ENCODE measurements at regions not wholly inside any gene's neighbourhood (a gene's known extent, or its start where the extent isn't known, plus 50 kb on each side); places are given as distances from the start of the nearest gene placed in this dataset.

- DNase-seq = no peak
- Histone ChIP-seq H3K9me3 (no peaks in the 10 kb centered on the region), H3K4me1 (no peaks in the 10 kb centered on the region), H3K27ac (no peak overlapping the region), H3K4me3 (no peak overlapping the region), H3K27me3 (no peaks in the 10 kb centered on the region), H3K36me3 (no peaks in the 10 kb centered on the region)
- no peak for TF ChIP-seq POLR2A (IDR thresholded peaks at IDR 0.05)
- TF ChIP-seq CTCF (IDR thresholded peaks at IDR 0.05) = no peak
- no peak for TF ChIP-seq POLR2AphosphoS5 (IDR thresholded peaks at IDR 0.05)
- no peak for TF ChIP-seq EP300 (IDR thresholded peaks at IDR 0.05)
- WGBS, 2 donors = 65 to 89% methylated on average over 2 of the region's 2 CpGs
- intact Hi-C loops (cut with DNase I) = no loop called here
Observed at GRCh38 chr21:19844334-19844733, 1153.9 kb upstream of the NCAM2 start.

- no peak overlapping the region for H3K4me3 ChIP-seq
- 90 to 93% methylated on average over 1 of the region's 1 CpG for WGBS, 2 donors
- intact Hi-C loops (cut with DNase I) = no loop called here
- TF ChIP-seq EP300 (IDR thresholded peaks at IDR 0.05) (no peak), CTCF (IDR thresholded peaks at IDR 0.05) (no peak), POLR2A (IDR thresholded peaks at IDR 0.05) (no peak), POLR2AphosphoS5 (IDR thresholded peaks at IDR 0.05) (no peak)
- no peaks in the 10 kb centered on the region for H3K36me3 ChIP-seq
- no peak overlapping the region for H3K27ac ChIP-seq
- H3K9me3 ChIP-seq = no peaks in the 10 kb centered on the region
- H3K4me1 ChIP-seq = no peaks in the 10 kb centered on the region
- no peaks in the 10 kb centered on the region for H3K27me3 ChIP-seq
- DNase-seq = no peak
Observed at GRCh38 chr21:19850157-19850556, 1148.1 kb upstream of the NCAM2 start.

DNA sequence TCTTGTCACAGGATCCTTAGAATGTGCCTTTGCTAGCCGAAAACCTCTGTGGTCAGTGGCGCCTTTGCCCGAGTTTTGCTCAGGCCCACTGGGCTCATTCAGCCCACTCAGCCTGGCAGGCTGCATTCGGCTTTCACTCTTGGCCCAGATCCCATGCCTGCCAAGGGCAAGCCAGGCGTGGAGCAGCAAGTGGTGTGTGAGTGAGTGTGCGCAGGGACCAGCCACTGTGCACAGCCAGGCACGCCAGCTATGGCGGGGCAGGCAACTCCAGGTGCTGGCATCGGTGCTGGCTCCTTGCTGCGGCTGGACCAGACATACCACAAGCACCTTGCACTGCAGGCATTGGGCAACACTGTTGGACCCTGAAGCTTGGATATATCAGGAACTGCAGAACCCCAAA lies 1145.1 kb upstream of the NCAM2 start:
- H3K36me3 ChIP-seq = no peaks in the 10 kb centered on the region
- no peaks in the 10 kb centered on the region for H3K4me1 ChIP-seq
- no peak for TF ChIP-seq POLR2AphosphoS5 (IDR thresholded peaks at IDR 0.05)
- no peak for TF ChIP-seq POLR2A (IDR thresholded peaks at IDR 0.05)
- no peak for TF ChIP-seq EP300 (IDR thresholded peaks at IDR 0.05)
- TF ChIP-seq CTCF (IDR thresholded peaks at IDR 0.05) = no peak
- WGBS, 2 donors = 93 to 95% methylated on average over 10 of the region's 10 CpGs
- no peak overlapping the region for H3K27ac ChIP-seq
- no peaks in the 10 kb centered on the region for H3K27me3 ChIP-seq
- no peak for DNase-seq
- no peaks in the 10 kb centered on the region for H3K9me3 ChIP-seq
- intact Hi-C loops (cut with DNase I) = no loop called here
- H3K4me3 ChIP-seq = no peak overlapping the region

DNA sequence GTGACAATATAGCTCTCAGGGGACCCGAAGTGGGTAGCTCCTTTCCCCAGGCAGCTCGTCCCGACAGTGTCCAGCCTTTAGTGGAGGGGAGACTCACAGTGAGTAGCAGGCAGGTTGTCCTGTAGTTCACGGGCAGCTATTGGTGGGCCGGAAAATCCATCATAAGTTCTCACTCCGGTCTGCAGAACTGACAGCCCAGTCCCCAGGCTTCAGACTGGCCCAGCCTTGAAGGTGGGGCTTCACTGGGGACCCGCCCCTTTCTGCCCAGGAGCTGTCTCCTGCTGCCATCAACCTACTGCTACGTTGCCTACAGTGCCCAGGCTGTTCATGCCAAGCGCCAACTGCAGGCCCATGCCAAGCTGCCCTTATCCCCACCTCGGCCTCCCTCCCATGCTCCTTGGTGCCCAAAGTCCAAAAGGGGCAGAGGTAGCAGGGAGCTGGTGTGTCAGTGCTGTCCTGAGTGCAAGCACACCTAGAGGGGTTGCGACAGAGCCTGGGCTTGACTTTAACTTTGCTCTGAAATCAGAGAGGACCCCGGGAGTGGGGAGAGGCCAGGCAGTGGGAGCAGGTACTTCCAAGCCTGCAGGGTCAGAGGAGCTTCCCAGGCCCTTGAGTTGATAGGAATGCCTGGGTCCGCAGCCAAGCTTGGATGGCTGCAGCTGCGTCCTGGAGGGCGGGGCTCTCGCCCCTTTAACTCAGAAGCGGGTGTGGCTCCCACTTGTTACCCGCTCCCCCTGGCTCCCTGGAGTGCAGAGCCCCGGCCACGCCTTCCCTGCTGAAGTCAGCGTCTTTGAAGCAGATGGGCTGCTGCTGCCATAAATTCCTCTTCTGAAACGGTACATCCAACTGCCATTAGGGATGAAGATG lies 1144.3 kb upstream of the NCAM2 start:
- intact Hi-C loops (cut with DNase I) = no loop called here
- Histone ChIP-seq H3K4me1 (no peaks in the 10 kb centered on the region), H3K27ac (no peak overlapping the region), H3K9me3 (no peaks in the 10 kb centered on the region), H3K36me3 (no peaks in the 10 kb centered on the region), H3K27me3 (no peaks in the 10 kb centered on the region), H3K4me3 (no peak overlapping the region)
- no peak for DNase-seq
- WGBS, 2 donors = 55 to 80% methylated on average over 22 of the region's 22 CpGs
- TF ChIP-seq POLR2AphosphoS5 (IDR thresholded peaks at IDR 0.05) = no peak
- no peak for TF ChIP-seq EP300 (IDR thresholded peaks at IDR 0.05)

DNA sequence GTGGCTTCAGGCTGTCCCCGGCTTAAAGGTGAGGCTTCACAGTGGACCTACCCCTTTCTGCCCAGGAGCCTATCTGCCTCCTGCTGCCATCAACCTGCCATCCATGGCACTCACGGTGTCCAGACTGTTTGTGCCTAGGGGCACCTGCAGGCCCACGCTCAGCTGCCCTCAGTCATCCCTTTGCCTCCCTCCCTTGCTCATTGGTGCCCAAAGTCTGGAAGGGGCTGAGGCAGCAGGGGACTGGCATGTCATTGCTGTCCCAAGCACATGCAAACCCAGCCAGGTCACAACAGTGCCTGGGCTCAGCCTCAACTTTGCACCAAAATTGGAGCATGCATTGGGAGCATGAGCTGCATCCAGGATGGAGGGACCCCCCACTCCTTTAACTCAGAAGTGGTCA lies 1142.7 kb upstream of the NCAM2 start:
- TF ChIP-seq CTCF (IDR thresholded peaks at IDR 0.05) = no peak
- no peak for TF ChIP-seq POLR2A (IDR thresholded peaks at IDR 0.05)
- TF ChIP-seq EP300 (IDR thresholded peaks at IDR 0.05) = no peak
- TF ChIP-seq POLR2AphosphoS5 (IDR thresholded peaks at IDR 0.05) = no peak
- intact Hi-C loops (cut with DNase I) = no loop called here
- Histone ChIP-seq H3K27me3 (no peaks in the 10 kb centered on the region), H3K9me3 (no peaks in the 10 kb centered on the region), H3K4me3 (no peak overlapping the region), H3K36me3 (no peaks in the 10 kb centered on the region), H3K27ac (no peak overlapping the region), H3K4me1 (no peaks in the 10 kb centered on the region)
- no peak for DNase-seq
- WGBS, 2 donors = 87 to 93% methylated on average over 3 of the region's 3 CpGs
